Muscle of leg (tissue), 3 donors: ENCODE measurements at regions not wholly inside any gene's neighbourhood (a gene's known extent, or its start where the extent isn't known, plus 50 kb on each side); places are given as distances from the start of the nearest gene placed in this dataset.
"Not testable (repeated sequence)": the region's sequence is repeated elsewhere in the genome, so short reads cannot be mapped to it uniquely, and the experiment has no call there.

ENCODE experiments used
- DNase-seq: peaks from one replicate; pipeline ENCODE4 v3.0.0; 2013
- H3K27ac ChIP-seq: one replicate; pipeline ENCODE4 v1.5.1; 2013; ENCODE audit warnings: mild to moderate bottlenecking, low read length, control low read depth
- H3K27me3 ChIP-seq: one replicate; pipeline ENCODE4 v1.6.1; 2013; ENCODE audit warnings: low read length; ENCODE audit not compliant: control insufficient read depth, insufficient read depth
- H3K36me3 ChIP-seq: one replicate; pipeline ENCODE4 v1.6.1; 2013; ENCODE audit warnings: low read length; ENCODE audit not compliant: control insufficient read depth, insufficient read depth
- H3K4me1 ChIP-seq: one replicate; pipeline ENCODE4 v1.6.1; 2013; ENCODE audit warnings: low read length; ENCODE audit not compliant: control insufficient read depth, insufficient read depth
- H3K4me3 ChIP-seq: one replicate; pipeline ENCODE4 v1.5.1; 2013; ENCODE audit warnings: low read length, control low read depth
- H3K9me3 ChIP-seq: replicated peaks from 2 replicates; pipeline ENCODE4 v1.6.1; 2013; ENCODE audit warnings: low read depth, low read length; ENCODE audit not compliant: control insufficient read depth
- WGBS: methylation state at CpG from one replicate; pipeline ENCODE4 v1.1.5; 2013; ENCODE audit warnings: missing lambda C conversion rate; ENCODE audit not compliant: insufficient coverage; 5-methylcytosine and 5-hydroxymethylcytosine counted together

GRCh38 chr2:89255013-89255412 is 563.5 kb downstream of the RPIA start:
- not testable (repeated sequence) for DNase-seq, H3K27me3 ChIP-seq, H3K4me3 ChIP-seq, H3K9me3 ChIP-seq, H3K36me3 ChIP-seq, H3K27ac ChIP-seq, H3K4me1 ChIP-seq
- 44% methylated on average over 1 of the region's 3 CpGs for WGBS

- not testable (repeated sequence) for DNase-seq
- WGBS = no CpG with 5 or more reads among the region's 4 CpGs
Observed at GRCh38 chr2:89273443-89273842, 582.0 kb downstream of the RPIA start.

GRCh38 chr2:89280536-89280935 is 589.1 kb downstream of the RPIA start:
- not testable (repeated sequence) for DNase-seq, H3K27me3 ChIP-seq, H3K27ac ChIP-seq, H3K36me3 ChIP-seq, H3K4me3 ChIP-seq, H3K4me1 ChIP-seq, H3K9me3 ChIP-seq
- whole genome bisulfite sequencing = no CpG with 5 or more reads among the region's 3 CpGs

More at GRCh38 chr2:89273443-89273842, 582.0 kb downstream of the RPIA start:
- H3K4me1 ChIP-seq, H3K27me3 ChIP-seq, H3K9me3 ChIP-seq, H3K4me3 ChIP-seq, H3K27ac ChIP-seq, H3K36me3 ChIP-seq: not testable (repeated sequence)

- WGBS = no CpG with 5 or more reads among the region's 8 CpGs
- not testable (repeated sequence) for H3K4me1 ChIP-seq, H3K27me3 ChIP-seq, H3K36me3 ChIP-seq, H3K9me3 ChIP-seq, DNase-seq, H3K27ac ChIP-seq, H3K4me3 ChIP-seq
Observed at GRCh38 chr2:89286448-89287080, 595.1 kb downstream of the RPIA start.

GRCh38 chr2:89287084-89287483 is 595.6 kb downstream of the RPIA start:
- WGBS = no CpG with 5 or more reads among the region's 4 CpGs
- H3K4me1 ChIP-seq = not testable (repeated sequence)

GRCh38 chr2:89291717-89292298 is 600.3 kb downstream of the RPIA start:
- H3K4me3 ChIP-seq, H3K36me3 ChIP-seq, DNase-seq, H3K27ac ChIP-seq, H3K9me3 ChIP-seq, H3K27me3 ChIP-seq, H3K4me1 ChIP-seq: not testable (repeated sequence)
- no CpG with 5 or more reads among the region's 7 CpGs for WGBS

More at GRCh38 chr2:89287084-89287483, 595.6 kb downstream of the RPIA start:
- not testable (repeated sequence) for H3K27me3 ChIP-seq, H3K4me3 ChIP-seq, H3K27ac ChIP-seq, H3K36me3 ChIP-seq, DNase-seq, H3K9me3 ChIP-seq

- H3K27me3 ChIP-seq, H3K4me3 ChIP-seq, H3K9me3 ChIP-seq, H3K27ac ChIP-seq, H3K36me3 ChIP-seq, H3K4me1 ChIP-seq, DNase-seq: not testable (repeated sequence)
- no CpG with 5 or more reads among the region's 4 CpGs for WGBS
Observed at GRCh38 chr2:89293399-89293798, 601.9 kb downstream of the RPIA start.

GRCh38 chr2:89294335-89294734 is 602.9 kb downstream of the RPIA start:
- WGBS = no CpG with 5 or more reads among the region's 1 CpG
- not testable (repeated sequence) for H3K36me3 ChIP-seq

GRCh38 chr2:89296820-89297398 is 605.4 kb downstream of the RPIA start:
- not testable (repeated sequence) for H3K4me1 ChIP-seq, H3K36me3 ChIP-seq, H3K9me3 ChIP-seq, H3K27me3 ChIP-seq, DNase-seq, H3K4me3 ChIP-seq, H3K27ac ChIP-seq
- no CpG with 5 or more reads among the region's 7 CpGs for WGBS

More at GRCh38 chr2:89294335-89294734, 602.9 kb downstream of the RPIA start:
- not testable (repeated sequence) for H3K27me3 ChIP-seq, DNase-seq, H3K4me3 ChIP-seq, H3K27ac ChIP-seq, H3K4me1 ChIP-seq, H3K9me3 ChIP-seq

- H3K36me3 ChIP-seq, H3K27me3 ChIP-seq, DNase-seq, H3K9me3 ChIP-seq, H3K4me1 ChIP-seq, H3K27ac ChIP-seq, H3K4me3 ChIP-seq: not testable (repeated sequence)
Observed at GRCh38 chr2:89299196-89299595, 607.7 kb downstream of the RPIA start.
